ENCODE measurements at regions not wholly inside any gene's neighbourhood (a gene's known extent, or its start where the extent isn't known, plus 50 kb on each side); places are given as distances from the start of the nearest gene placed in this dataset.

DNA sequence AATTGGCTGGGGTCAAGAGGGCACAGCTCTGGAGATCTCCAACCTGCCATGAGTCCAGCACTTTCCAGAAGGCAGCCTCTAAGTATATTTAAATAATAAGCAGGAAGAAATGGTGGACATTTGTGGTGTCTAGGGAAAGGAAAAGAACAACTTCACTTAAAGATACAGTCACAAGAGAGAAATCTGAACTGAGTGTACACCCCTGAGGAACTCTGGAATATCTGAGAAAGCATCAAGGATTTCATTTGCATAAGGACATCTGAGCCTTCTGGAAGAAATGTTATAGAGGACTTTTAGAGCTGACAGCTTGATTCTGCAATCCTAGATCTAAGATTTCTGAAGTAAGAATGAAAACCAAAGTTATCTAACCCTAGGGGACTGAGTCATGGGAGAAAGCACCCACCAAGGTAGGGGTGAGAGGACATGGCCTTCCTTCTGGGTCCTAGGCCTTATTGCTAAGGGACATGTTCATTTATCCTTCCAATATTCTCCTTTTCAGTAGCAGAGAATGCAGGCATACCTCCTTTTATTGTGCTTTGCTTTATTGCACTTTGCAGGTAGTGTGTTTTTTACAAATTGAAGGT is 253.4 kb upstream of the SLC24A2 start:
- no peak for TF ChIP-seq POLR2A (IDR thresholded peaks at IDR 0.05; ENCODE audit: low read length)
- TF ChIP-seq GATA1 (IDR thresholded peaks at IDR 0.05; ENCODE audit: low read depth, low read length) = no peak

Data from erythroblast (primary cell).